ENCODE measurements at regions not wholly inside any gene's neighbourhood (a gene's known extent, or its start where the extent isn't known, plus 50 kb on each side); places are given as distances from the start of the nearest gene placed in this dataset.

- Histone ChIP-seq H4K8ac (ENCODE audit: low read depth in 2 of 2, low read length in 2 of 2) (no peak overlapping the region), H3K9ac (ENCODE audit: low read depth, low read length) (no peak overlapping the region), H3K36me3 (ENCODE audit: control insufficient read depth, insufficient read depth, low read length) (no peaks in the 10 kb centered on the region), H2BK5ac (ENCODE audit: low read depth, low read length, poor library complexity, severe bottlenecking) (no peak overlapping the region), H2BK120ac (ENCODE audit: low read depth, low read length) (no peak overlapping the region), H3K9me3 (ENCODE audit: control insufficient read depth, insufficient read depth, low read length) (peaks cover 2% of the 10 kb centered on the region), H3K56ac (ENCODE audit: extremely low read depth, insufficient read depth, low read length) (no peak overlapping the region), H3K4me1 (ENCODE audit: control insufficient read depth, insufficient read depth, low read length) (no peaks in the 10 kb centered on the region), H2AK9ac (replicated peaks; ENCODE audit: low read depth, low read length, poor library complexity) (no peak overlapping the region), H2BK20ac (ENCODE audit: low read depth, low read length) (no peak overlapping the region), H3K23ac (ENCODE audit: low read depth, low read length) (no peak overlapping the region), H3K4me2 (ENCODE audit: low read depth, low read length) (no peak overlapping the region), H3K27ac (ENCODE audit: insufficient read depth, low read length) (no peak overlapping the region), H3K27me3 (ENCODE audit: control insufficient read depth, insufficient read depth, low read length) (no peaks in the 10 kb centered on the region), H2BK15ac (ENCODE audit: low read depth, low read length) (no peak overlapping the region), H3K79me1 (ENCODE audit: low read depth in 1 of 2, low read length in 2 of 2) (no peaks in the 10 kb centered on the region), H3K4me3 (ENCODE audit: insufficient read depth, low read depth, low read length) (no peak overlapping the region), H4K91ac (ENCODE audit: insufficient read depth, low read depth, low read length) (no peak overlapping the region), H4K5ac (ENCODE audit: low read depth, low read length) (no peak overlapping the region), H4K20me1 (ENCODE audit: insufficient read depth, low read length) (no peaks in the 10 kb centered on the region), H3K18ac (ENCODE audit: low read depth, low read length) (no peak overlapping the region), H3K9me1 (ENCODE audit: insufficient read depth, low read length) (no peaks in the 10 kb centered on the region), H2AK5ac (ENCODE audit: low read depth, low read length) (no peak overlapping the region), H3K14ac (replicated peaks; ENCODE audit: low read depth, low read length) (no peak overlapping the region), H2AFZ (replicated peaks; ENCODE audit: low read length, poor library complexity) (no peak overlapping the region), H3K4ac (ENCODE audit: low read depth, low read length) (no peak overlapping the region)
- ChIA-PET CTCF (no interaction called here), POLR2A (ENCODE audit: unreplicated experiment) (no interaction called here)
- BruUV-seq (replicated peaks) = no TSS peak
- ATAC-seq (ENCODE audit: low read depth) = no peak
- no CpG with 5 or more reads among the region's 1 CpG for WGBS, 2 experiments (ENCODE audit: extremely low coverage in 2 of 2, insufficient read length in 1 of 2)
- no peak for DNase-seq
- TF ChIP-seq CTCF (conservative IDR thresholded peaks at IDR 0.05; ENCODE audit: low read depth, low read length) = no peak
- intact Hi-C loops (cut with micrococcal nuclease) = no loop called here
- in situ Hi-C loops (cut with MboI; ENCODE audit: low sequenced_read_pairs) = no loop called here
- dilution Hi-C loops (cut with HindIII; ENCODE audit: low sequenced_read_pairs, unreplicated experiment) = no loop called here
These were observed 397.5 kb downstream of the CDC14C start for GRCh38 chr7:49321843-49322242.

Measured in IMR-90 (cell line).